ENCODE measurements at regions not wholly inside any gene's neighbourhood (a gene's known extent, or its start where the extent isn't known, plus 50 kb on each side); places are given as distances from the start of the nearest gene placed in this dataset.
"Not testable (repeated sequence)": the region's sequence is repeated elsewhere in the genome, so short reads cannot be mapped to it uniquely, and the experiment has no call there.

DNA sequence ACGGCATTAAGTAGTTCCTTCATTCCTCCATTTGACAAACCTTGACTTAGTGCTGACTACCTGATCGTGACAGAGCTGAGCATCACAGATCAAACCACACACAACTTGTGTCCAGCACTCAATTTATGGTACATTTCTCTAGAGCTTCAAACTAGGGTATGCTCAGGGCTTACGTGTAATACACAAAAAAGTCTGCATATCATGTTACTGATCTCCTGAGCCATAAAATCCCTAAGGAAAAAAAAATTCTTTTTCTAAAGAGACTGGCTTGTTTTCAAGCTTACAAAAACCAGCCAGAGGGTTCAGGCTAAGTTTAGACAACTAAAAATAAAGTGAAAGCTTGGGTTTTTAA lies 88.0 kb upstream of the ALKAL2 start:
- no peak for DNase-seq (ENCODE audit: low read depth)

DNA sequence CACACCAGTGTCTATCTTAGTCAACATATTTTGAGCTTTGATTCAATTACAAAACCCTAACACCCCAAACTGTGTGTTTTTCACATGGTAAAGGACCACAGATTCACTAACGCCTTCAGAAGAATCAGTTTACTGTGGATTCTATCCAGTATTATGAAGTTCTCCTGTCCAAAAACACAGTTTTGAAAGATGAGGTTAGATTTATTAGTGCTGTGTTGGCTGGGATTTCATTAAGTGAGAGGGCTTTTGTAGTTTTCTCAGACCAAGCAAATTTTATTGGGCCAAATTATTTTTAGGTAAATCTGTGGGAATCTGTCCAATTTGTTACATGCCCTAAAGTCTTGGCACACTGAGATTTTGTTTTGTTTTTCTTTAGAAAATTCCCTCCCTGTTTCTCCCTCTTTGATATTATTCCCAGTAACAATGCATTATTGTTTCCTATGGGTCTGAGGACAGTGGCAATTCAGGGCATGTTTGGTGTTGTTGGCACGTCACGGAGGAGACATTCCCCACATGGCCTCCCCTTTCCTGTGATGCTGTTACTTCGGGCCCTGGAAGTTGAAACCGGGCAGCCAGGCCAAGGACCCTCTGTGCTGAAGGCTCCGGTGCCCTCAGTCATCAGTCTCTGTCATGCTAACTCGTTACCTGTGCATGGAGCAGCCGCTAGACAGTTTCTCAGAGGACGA lies 87.5 kb upstream of the ALKAL2 start:
- no peak for DNase-seq (ENCODE audit: low read depth)

DNA sequence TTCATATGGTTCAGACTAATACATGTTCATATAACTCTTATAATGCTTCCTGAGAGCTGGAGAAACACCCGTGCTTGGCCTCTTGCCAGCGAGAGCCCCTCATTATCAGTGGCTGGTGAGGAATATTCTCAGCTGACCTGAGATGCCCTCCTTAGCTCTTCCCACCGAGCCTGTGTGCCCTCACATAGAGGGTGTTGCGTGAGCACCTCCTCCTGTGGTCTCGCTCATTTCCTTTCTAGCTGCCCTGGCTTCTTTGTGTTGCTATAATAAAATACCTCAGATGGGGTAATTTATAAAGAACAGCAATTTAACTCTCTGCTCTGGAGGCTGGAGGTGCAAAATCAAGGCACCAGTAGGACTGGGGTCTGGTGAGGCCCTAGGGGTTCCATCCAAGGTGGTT lies 80.5 kb upstream of the ALKAL2 start:
- no peak for DNase-seq (ENCODE audit: low read depth)

DNA sequence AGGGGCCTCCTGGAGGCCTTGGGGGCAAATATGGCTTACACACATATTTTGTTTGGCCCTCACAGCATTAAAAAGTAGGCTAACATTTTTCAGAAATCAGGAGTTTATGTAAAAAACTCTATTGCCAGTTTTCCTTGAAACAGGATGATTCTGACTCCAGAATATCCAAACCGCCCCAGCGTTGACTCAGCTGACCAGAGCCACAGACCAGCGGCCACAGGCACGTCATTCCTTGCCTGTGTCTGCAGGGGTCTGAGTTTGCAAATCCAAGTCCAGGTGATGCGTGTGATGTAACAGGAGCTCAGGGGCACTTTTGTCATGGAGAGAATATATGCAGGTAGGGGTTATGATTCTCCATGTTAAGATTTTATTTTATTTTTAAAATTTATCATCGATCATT lies 79.4 kb upstream of the ALKAL2 start:
- DNase-seq (ENCODE audit: low read depth): no peak

DNA sequence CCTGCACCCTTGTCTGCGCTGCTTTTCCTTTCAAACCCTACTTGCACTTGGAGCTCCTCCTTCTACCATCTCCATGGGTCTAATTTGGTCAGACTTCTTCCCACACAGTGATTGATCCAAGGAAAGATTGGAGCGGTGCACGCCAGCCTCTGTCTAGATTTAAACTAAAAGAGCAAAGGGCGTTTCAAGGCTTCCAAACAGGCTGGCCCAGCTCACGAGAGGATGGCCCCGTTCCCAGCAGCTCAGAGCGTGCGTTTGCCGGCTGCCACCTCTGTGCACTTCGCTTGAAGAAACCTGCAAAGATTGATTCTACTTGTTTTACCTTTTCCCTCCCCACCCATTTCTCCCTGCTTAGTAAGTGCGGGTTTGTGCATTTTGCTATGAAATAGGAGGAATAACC lies 78.8 kb upstream of the ALKAL2 start:
- no peak for DNase-seq (ENCODE audit: low read depth)

DNA sequence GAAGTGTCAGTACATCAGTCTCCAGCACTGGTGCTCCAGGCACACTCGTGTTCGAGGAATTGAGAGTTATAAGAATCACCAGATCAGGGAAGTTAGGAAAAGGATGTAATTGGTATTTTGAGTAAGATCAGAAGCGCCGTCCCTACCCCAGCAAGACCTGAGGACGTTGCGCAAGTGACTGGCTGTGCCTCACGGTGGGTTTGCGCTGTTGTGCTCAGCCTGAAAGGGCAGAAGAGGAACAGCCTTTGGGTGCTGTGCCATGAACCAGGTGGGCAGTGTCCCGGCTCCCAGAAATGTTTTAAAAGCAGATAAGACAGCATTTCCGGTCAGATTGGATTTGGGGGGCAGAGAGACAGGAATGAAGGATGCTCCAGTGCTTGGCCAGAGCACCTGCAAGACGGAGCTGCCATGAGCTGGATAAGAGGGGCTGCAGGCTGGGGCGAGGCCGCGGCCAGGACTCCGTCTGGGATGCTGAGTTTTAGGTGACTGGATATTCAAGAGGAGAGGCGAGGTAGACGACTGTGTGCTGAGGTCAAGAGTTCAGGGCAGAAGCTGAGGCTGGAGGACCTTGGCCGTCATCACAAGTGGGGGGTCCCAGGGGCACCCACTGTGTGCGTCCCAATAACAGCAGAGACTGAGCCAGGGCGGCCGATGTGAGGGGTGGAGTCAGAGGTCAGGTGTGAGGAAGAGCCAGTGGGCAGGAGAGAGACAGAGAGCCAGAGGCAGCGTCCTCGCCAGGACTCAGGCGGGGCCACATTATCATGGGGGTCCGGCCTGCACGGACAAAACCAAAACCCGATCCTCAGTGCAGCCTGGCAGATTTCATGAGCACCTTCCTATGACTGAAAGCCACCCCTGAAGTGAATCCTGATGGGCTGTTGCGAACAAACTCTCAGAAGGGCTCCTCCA lies 77.7 kb upstream of the ALKAL2 start:
- DNase-seq (ENCODE audit: low read depth): no peak

DNA sequence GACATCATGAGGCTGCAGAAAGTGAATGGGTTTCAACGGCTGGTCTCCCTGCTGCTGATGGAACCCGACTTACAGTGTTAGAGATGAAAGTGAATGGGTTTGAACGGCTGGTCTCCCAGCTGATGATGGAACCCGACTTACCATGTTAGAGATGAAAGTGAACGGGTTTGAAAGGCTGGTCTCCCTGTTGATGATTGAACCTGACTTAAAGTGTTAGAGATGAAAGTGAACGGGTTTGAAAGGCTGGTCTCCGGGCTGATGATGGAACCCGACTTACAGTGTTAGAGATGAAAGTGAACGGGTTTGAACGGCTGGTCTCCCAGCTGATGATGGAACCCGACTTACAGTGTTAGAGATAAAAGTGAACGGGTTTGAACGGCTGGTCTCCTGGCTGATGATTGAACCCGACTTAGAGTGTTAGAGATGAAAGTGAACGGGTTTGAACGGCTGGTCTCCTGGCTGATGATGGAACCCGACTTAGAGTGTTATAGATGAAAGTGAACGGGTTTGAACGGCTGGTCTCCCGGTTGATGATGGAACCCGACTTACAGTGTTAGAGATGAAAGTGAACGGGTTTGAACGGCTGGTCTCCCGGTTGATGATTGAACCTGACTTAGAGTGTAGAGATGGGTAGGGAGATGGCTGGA lies 76.1 kb upstream of the ALKAL2 start:
- no peak for DNase-seq (ENCODE audit: low read depth)

DNA sequence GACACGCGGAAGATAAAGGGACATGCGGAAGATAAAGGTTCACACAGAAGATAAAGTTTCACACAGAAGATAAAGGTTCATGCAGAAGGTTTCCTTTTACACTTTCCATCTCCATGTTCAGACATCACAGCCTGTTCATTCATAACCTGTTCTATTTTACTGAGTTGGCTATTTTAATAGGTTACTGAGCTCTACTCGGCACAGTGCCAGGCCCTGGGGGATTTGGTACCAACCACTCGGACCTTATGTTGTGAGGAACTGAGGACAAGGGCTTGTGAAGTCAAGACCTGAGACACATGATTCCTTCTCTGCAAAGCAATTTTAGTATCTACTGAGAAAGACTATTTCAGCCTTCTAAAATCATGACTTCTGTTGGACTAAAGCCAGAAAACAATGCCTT lies 75.0 kb upstream of the ALKAL2 start:
- DNase-seq (ENCODE audit: low read depth): no peak

DNA sequence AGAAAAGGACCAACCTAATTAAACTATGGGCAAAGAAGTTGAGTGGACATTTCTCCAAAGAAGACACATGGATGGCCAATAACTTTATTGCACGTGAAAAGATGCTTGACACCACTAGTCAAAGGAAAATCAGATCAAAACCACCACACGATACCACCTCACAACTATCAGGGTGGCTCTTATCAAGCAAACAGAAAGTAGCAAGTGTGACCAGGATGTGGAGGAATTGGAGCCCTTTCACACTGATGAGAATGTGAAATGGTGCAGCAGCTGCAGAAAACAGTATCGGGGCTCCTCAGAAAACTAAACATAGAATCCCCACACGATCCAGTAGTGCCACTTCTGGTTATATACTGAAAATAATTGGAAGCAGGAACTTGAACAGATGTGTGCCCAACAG lies 72.2 kb upstream of the ALKAL2 start:
- no peak for DNase-seq (ENCODE audit: low read depth)

DNA sequence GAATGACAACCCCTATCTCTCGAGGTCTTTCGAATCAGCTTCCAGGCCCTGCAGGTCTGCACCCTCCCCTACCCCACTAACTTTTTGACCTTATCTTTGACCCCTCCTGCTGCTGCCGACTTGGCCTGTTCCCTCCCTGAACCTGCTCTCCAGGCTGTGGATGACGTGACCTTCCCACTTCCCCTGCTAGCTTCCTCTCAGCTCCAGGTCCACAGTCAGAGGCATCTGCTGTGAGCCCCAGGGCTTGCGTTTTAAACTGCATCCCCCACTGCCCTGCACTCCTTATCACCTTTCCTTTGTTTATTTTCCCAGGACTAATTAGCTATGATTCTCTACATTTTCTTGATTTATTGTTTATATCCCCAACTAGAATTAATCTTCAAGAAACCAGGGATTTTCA lies 71.2 kb upstream of the ALKAL2 start:
- DNase-seq (ENCODE audit: low read depth): no peak

DNA sequence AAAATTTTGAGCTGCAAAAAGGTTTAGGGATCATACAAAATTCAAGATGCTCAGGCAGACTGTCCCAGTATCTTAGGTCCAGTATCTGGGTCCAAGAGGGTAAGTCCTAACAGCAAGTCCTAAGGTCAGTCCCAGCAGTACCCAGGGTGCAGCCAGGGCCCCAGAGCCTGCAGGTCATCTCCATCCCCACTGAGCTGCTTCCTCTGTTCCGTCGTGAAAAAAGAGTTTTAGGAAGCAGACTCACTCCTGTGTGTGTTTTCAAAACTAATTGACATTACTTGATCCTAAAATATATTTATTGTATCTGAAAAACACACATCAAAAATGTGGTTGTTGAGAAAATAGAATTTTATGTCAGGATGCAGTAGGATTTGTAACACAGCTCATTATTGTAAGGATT lies 69.9 kb upstream of the ALKAL2 start:
- DNase-seq (ENCODE audit: low read depth): no peak

DNA sequence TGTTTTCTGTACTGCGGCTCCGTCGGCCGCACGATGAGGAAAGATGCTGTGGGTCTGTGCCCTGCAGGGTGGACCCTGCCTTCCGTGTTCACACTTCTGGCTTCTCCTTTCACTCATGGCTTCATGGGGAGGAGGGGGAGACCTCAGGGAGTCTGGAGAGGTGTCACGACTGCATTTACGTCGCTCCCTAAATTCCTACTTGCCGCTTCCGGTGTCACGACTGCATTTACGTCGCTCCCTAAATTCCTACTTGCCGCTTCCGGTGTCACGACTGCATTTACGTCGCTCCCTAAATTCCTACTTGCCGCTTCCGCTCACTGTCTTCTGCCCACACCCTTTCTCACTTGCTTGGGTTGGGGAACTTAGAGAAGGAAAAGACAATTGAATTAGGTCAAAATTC lies 68.4 kb upstream of the ALKAL2 start:
- not testable (repeated sequence) for DNase-seq (ENCODE audit: low read depth)

DNA sequence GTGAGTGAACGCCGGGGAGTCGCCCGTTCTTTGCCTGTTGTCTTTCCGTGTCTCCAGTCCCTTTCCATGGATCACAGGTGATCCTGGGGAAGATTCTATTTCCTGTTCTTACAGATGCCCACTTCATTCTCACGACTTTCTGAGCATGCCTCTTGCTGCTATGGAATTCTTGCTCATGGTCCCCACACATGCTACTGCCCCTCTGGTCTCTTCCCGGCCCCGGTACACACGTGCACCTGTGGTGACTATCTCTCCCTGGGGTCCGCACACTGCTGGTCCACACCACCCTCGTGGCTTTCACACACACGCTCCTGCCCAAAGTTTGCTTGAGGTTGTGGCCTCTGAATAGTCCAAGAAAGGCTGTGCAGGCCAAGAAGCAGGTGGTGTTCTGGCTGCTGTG lies 67.9 kb upstream of the ALKAL2 start:
- DNase-seq (ENCODE audit: low read depth): no peak

DNA sequence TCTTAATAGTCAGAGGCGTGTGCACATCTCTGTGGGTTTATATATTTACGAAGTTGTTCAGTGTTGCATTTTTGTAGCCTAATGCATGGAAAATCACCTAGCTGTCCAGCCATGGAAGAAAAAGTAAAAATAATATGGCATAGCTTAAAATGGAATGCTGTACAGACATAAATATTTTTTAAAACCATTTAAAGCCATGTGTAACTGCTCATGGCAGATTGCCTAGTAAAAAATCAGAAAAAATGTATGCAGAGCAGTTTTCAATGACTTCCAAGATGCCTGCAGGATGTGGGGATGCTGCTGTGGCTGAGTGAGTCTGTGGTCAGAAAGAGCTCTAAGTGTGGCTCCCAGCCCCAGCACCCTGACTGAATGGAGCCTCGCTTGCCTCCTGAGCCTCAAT lies 64.8 kb upstream of the ALKAL2 start:
- no peak for DNase-seq (ENCODE audit: low read depth)

DNA sequence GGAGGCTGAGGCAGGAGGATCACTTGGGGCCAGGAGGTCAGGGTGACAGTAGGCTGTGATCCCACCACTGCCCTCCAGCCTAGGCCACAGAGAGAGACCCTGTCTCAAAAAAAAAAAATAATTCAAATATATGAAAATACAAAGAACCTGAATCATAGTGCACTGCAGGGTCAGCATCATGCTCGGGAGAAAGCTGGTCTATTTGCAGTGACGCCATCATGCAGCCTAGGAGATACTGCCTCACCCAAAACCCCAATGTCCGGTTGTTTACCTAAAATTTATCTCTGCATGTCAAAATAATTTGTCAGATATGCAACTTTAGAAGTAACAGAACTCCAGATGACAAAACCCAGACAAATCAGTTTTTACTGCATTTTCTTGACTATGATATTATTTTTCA lies 61.5 kb upstream of the ALKAL2 start:
- DNase-seq (ENCODE audit: low read depth): no peak

DNA sequence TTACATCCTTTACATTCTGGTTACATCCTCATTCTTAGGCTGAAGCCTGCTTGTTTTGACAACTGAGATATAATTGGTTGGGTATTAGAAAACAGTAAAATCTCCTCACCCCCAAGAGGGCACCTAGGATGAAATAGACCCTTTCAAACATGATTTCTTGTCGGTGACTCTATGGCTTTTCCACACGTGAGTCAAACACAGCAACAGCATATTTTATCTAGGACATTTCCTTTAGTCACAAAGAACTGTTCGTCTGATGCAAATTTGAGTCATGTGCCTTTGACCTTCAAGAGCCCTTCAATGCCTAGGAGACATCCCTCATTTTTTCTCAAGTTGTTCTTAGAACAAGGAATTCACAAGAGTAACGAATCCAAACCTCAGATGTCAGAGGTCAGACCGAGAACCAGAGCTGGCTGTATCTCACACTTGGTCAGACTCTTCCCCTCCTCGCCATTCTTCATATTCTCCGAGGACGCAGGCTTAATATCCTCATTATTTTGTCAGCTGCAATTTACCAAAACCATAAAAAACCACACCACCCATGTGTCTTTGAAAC lies 60.5 kb upstream of the ALKAL2 start:
- DNase-seq (ENCODE audit: low read depth): no peak

DNA sequence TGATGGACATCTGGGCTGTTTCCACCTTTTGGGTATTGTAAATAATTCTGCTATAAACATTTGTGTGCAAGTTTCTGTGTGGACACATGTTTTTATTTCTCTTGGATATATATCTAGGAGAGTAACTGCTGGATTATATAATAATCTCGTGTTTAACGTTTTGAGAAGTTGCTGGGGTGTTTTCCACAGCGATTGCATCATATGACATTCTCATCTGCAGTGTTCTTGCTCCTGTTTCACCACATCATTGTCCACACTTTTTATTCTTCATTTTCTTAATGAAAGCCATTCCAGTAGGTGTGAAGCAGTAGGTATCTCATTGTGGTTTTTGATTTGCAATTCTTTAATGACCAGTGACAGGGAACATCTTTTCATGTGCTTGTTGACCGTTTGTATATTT lies 56.9 kb upstream of the ALKAL2 start:
- DNase-seq (ENCODE audit: low read depth): no peak

DNA sequence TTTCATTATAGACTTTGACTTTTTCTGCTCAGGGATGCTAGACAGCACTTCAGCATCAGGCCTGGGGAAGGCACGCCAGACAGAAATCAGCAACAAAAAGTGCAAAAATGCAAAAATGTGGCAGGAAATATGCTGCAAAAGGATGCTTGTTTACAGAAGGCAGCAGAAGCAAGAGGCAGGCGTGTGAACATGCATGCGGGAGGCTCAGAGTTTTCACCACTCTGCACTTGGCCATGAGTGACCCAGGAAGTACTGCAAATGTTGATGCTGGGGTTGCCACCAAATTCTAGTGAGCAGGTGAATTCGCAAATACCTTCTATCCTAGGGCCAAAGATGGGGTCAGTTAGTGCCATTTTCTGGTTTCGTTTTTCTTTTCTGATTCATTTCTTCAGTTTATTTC lies 55.5 kb upstream of the ALKAL2 start:
- no peak for DNase-seq (ENCODE audit: low read depth)

DNA sequence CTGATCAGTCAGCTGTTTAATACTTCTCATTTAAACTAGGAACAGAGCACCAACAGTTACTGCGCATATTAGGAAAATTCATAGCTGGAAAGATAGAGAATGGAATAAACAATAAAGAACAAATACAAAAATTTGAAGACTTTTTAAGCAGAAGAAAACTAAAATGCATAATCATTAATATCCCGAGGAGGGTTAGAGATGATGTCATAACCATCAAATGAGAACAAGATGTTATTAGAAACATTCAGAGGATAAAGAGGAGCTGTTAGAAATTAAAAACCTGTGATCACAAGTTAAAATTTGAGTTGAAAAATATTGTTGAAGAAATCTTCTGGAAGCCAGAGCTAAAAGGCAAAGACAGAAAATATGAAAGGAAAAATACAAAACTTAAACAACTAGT lies 54.0 kb upstream of the ALKAL2 start:
- DNase-seq (ENCODE audit: low read depth): no peak

DNA sequence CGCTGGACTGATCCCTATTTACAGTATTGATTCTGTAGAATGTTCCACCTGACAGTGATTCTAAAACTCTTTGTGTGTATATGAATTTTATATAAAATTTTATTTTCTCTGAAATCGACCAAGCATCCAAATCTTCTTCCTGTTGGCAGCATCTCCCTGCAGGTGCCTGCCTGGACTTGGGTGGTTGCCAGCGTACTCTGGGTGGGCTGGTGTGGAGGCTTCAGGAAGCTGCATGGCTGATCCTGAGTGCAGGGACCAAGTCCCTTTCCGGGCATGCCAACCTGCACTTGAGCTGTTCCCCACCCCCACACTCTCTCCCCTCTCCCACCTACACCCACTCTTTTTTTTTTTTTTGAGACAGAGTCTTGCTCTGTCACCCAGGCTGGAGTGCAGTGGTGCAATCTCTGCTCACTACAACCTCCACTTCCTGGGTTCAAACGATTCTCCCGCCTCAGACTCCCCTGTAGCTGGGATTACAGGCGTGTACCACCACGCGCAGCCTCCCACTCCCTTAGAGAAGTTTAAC lies 53.2 kb upstream of the ALKAL2 start:
- DNase-seq (ENCODE audit: low read depth): no peak

Data from stimulated activated CD4-positive, alpha-beta T cell treated with anti-CD3 and anti-CD28 coated beads, Interleukin-2, amount 100 ng/mL, for 4 hours (primary cell).